ENCODE measurements at regions not wholly inside any gene's neighbourhood (a gene's known extent, or its start where the extent isn't known, plus 50 kb on each side); places are given as distances from the start of the nearest gene placed in this dataset.
"Not testable (repeated sequence)": the region's sequence is repeated elsewhere in the genome, so short reads cannot be mapped to it uniquely, and the experiment has no call there.

GRCh38 chr20:1840817-1841553 is 54.2 kb upstream of the SIRPA start:
- H4K91ac ChIP-seq (ENCODE audit: insufficient read depth, low read depth, low read length), result peak overlapping the region; percentile 76
- peak overlapping the region; percentile 81 for H2BK20ac ChIP-seq (ENCODE audit: low read depth, low read length)
- H3K18ac ChIP-seq (ENCODE audit: low read depth, low read length), result peak overlapping the region; percentile 13; the same call in 1 of the 2 replicates
- H2AK9ac ChIP-seq (replicated peaks; ENCODE audit: low read depth, low read length, poor library complexity), result peak overlapping the region; percentile 15
- in situ Hi-C loops (cut with MboI; ENCODE audit: low sequenced_read_pairs) (loop anchor here (25.0 kb wide), 1 partner anchor 504 kb away; the partner anchor contains the start of gene SDCBP2), dilution Hi-C loops (cut with HindIII; ENCODE audit: low sequenced_read_pairs, unreplicated experiment) (no loop called here), intact Hi-C loops (cut with micrococcal nuclease) (loop anchor here (1.0 kb wide), 1 partner anchor 32 kb away; no protein-coding TSS in a partner anchor)
- no peak overlapping the region for H3K4me2 ChIP-seq (ENCODE audit: low read depth, low read length)
- H3K4ac ChIP-seq (ENCODE audit: low read depth, low read length), result peak overlapping the region; percentile 75
- peak overlapping the region; percentile 76; the same call in 1 of the 2 replicates for H3K23ac ChIP-seq (ENCODE audit: low read depth, low read length)
- H3K4me1 ChIP-seq (ENCODE audit: control insufficient read depth, insufficient read depth, low read length), result peaks cover 18% of the 10 kb centered on the region
- POLR2A ChIA-PET (ENCODE audit: unreplicated experiment), result interaction anchor here (0.6 kb wide), 1 partner anchor 28 kb away, joined by 4 read pairs; no protein-coding TSS in a partner anchor
- no TSS peak for BruUV-seq (replicated peaks)
- no peaks in the 10 kb centered on the region for H3K9me3 ChIP-seq (ENCODE audit: control insufficient read depth, insufficient read depth, low read length)
- H3K9ac ChIP-seq (ENCODE audit: low read depth, low read length), result peak overlapping the region; percentile 29; the same call in 1 of the 2 replicates
- H4K20me1 ChIP-seq (ENCODE audit: insufficient read depth, low read length), result no peaks in the 10 kb centered on the region
- H2BK120ac ChIP-seq (ENCODE audit: low read depth, low read length), result peak overlapping the region; percentile 81
- no peak overlapping the region for H3K4me3 ChIP-seq (ENCODE audit: insufficient read depth, low read depth, low read length)
- no peaks in the 10 kb centered on the region for H3K36me3 ChIP-seq (ENCODE audit: control insufficient read depth, insufficient read depth, low read length)
- H2AK5ac ChIP-seq (ENCODE audit: low read depth, low read length), result peak overlapping the region; percentile 76; the same call in 1 of the 2 replicates
- ATAC-seq (ENCODE audit: low read depth), result peak; percentile 21; the same call in 1 of the 2 replicates
- H4K8ac ChIP-seq (ENCODE audit: low read depth in 2 of 2, low read length in 2 of 2), result peak overlapping the region; percentile 29 to 66; a peak in 3 of 4 replicates
- peak overlapping the region; percentile 49 for H4K5ac ChIP-seq (ENCODE audit: low read depth, low read length)
- peaks cover 12% of the 10 kb centered on the region for H3K9me1 ChIP-seq (ENCODE audit: insufficient read depth, low read length)
- peak overlapping the region; percentile 68; the same call in 1 of the 3 replicates for H2BK15ac ChIP-seq (ENCODE audit: low read depth, low read length)
- peak overlapping the region; percentile 2; the same call in 1 of the 2 replicates for H3K27ac ChIP-seq (ENCODE audit: insufficient read depth, low read length)
- 66% methylated on average over 4 of the region's 7 CpGs; no CpG with 5 or more reads in 1 of the 2 experiments for WGBS, 2 experiments (ENCODE audit: extremely low coverage in 2 of 2, insufficient read length in 1 of 2)
- H3K79me1 ChIP-seq (ENCODE audit: low read depth in 1 of 2, low read length in 2 of 2), result no peaks in the 10 kb centered on the region
- DNase-seq, result peak; percentile 41
- H3K14ac ChIP-seq (replicated peaks; ENCODE audit: low read depth, low read length), result peak overlapping the region; percentile 50
- CTCF ChIA-PET, result interaction anchor here (1.4 kb wide), 1 partner anchor 11 kb away, joined by 4 read pairs; no protein-coding TSS in a partner anchor
- peak overlapping the region; percentile 40 for H2BK5ac ChIP-seq (ENCODE audit: low read depth, low read length, poor library complexity, severe bottlenecking)
- no peak for TF ChIP-seq SMC3 (IDR thresholded peaks at IDR 0.05; ENCODE audit: low read depth, low read length)
- H3K56ac ChIP-seq (ENCODE audit: extremely low read depth, insufficient read depth, low read length), result no peak overlapping the region
- H3K27me3 ChIP-seq (ENCODE audit: control insufficient read depth, insufficient read depth, low read length), result no peaks in the 10 kb centered on the region
- H2AFZ ChIP-seq (replicated peaks; ENCODE audit: low read length, poor library complexity), result peak overlapping the region; percentile 78

DNA sequence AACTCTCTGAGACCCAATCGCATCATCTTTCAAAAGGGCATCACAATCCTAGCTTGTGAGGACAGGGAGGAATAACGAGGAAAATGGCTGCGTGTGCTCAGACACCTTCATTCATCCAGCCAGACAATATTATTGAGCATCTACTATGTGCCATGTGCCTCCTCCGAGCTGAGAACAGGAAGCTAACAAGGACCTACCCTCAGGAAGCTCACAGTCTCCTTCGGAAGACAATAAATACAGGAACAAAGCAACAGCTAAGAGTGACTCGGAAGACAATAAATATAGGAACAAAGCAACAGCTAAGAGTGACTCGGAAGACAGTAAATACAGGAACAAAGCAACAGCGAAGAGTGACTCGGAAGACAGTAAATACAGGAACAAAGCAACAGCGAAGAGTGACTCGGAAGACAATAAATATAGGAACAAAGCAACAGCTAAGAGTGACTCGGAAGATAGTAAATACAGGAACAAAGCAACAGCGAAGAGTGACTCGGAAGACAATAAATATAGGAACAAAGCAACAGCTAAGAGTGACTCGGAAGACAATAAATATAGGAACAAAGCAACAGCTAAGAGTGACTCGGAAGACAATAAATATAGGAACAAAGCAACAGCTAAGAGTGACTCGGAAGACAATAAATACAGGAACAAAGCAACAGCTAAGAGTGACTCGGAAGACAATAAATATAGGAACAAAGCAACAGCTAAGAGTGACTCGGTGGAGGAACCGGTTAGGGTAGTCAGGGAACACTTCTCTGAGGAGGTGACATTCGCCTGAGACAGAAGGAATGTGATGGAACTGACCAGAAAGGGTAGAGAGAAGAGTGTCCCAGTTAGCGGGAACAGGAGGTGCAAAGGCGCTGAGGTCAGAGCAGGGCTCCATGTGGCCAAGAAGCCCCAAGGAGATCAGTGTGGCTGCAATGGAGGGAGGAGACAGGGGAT is 55.6 kb upstream of the SIRPA start:
- Histone ChIP-seq H3K14ac (replicated peaks; ENCODE audit: low read depth, low read length) (peak overlapping the region; percentile 55; the same call in 1 of the 2 replicates), H3K4ac (ENCODE audit: low read depth, low read length) (peak overlapping the region; percentile 47; the same call in 1 of the 2 replicates), H4K91ac (ENCODE audit: insufficient read depth, low read depth, low read length) (peak overlapping the region; percentile 46), H2BK120ac (ENCODE audit: low read depth, low read length) (peak overlapping the region; percentile 81; the same call in 1 of the 2 replicates), H4K5ac (ENCODE audit: low read depth, low read length) (peak overlapping the region; percentile 24; the same call in 1 of the 2 replicates), H4K8ac (ENCODE audit: low read depth in 2 of 2, low read length in 2 of 2) (peak overlapping the region in 1 of 2 experiments; percentile 13; a peak in 1 of 4 replicates), H3K4me1 (ENCODE audit: control insufficient read depth, insufficient read depth, low read length) (peaks cover 16% of the 10 kb centered on the region), H2BK15ac (ENCODE audit: low read depth, low read length) (peak overlapping the region; percentile 55; the same call in 2 of the 3 replicates), H2AK5ac (ENCODE audit: low read depth, low read length) (peak overlapping the region; percentile 74), H2AFZ (replicated peaks; ENCODE audit: low read length, poor library complexity) (peak overlapping the region; percentile 12), H3K23ac (ENCODE audit: low read depth, low read length) (0 out of 2 replicates have a peak overlapping the region, but pooled peaks have one; percentile 13)
- H3K27me3 ChIP-seq (ENCODE audit: control insufficient read depth, insufficient read depth, low read length); H3K18ac ChIP-seq (ENCODE audit: low read depth, low read length); ATAC-seq (ENCODE audit: low read depth); BruUV-seq (replicated peaks); intact Hi-C loops (cut with micrococcal nuclease); H3K56ac ChIP-seq (ENCODE audit: extremely low read depth, insufficient read depth, low read length); H4K20me1 ChIP-seq (ENCODE audit: insufficient read depth, low read length); H3K9me3 ChIP-seq (ENCODE audit: control insufficient read depth, insufficient read depth, low read length); DNase-seq; H3K4me2 ChIP-seq (ENCODE audit: low read depth, low read length); H3K9ac ChIP-seq (ENCODE audit: low read depth, low read length); H2BK20ac ChIP-seq (ENCODE audit: low read depth, low read length); POLR2A ChIA-PET (ENCODE audit: unreplicated experiment); H3K79me1 ChIP-seq (ENCODE audit: low read depth in 1 of 2, low read length in 2 of 2); H3K4me3 ChIP-seq (ENCODE audit: insufficient read depth, low read depth, low read length); H3K36me3 ChIP-seq (ENCODE audit: control insufficient read depth, insufficient read depth, low read length); H3K27ac ChIP-seq (ENCODE audit: insufficient read depth, low read length); H3K9me1 ChIP-seq (ENCODE audit: insufficient read depth, low read length); dilution Hi-C loops (cut with HindIII; ENCODE audit: low sequenced_read_pairs, unreplicated experiment); H2AK9ac ChIP-seq (replicated peaks; ENCODE audit: low read depth, low read length, poor library complexity); H2BK5ac ChIP-seq (ENCODE audit: low read depth, low read length, poor library complexity, severe bottlenecking): not testable (repeated sequence)
- 89% methylated on average over 6 of the region's 23 CpGs; no CpG with 5 or more reads in 1 of the 2 experiments for WGBS, 2 experiments (ENCODE audit: extremely low coverage in 2 of 2, insufficient read length in 1 of 2)
- CTCF ChIA-PET, result interaction anchor here (1.4 kb wide), 1 partner anchor 13 kb away, joined by 3 read pairs; no protein-coding TSS in a partner anchor
- in situ Hi-C loops (cut with MboI; ENCODE audit: low sequenced_read_pairs), result loop anchor here (25.0 kb wide), 1 partner anchor 502 kb away; the partner anchor contains the start of gene SDCBP2

All from IMR-90 (cell line).